COLO668 (cell line): ENCODE measurements at regions not wholly inside any gene's neighbourhood (a gene's known extent, or its start where the extent isn't known, plus 50 kb on each side); places are given as distances from the start of the nearest gene placed in this dataset.

ENCODE experiments used
- DNase-seq: peaks from one replicate; lab custom pipeline; 2025; ENCODE audit not compliant: unreplicated experiment; lab: John Stamatoyannopoulos, UW

- no peak for DNase-seq
These were observed 507.8 kb downstream of the TBC1D4 start for GRCh38 chr13:74973935-74974879.

GRCh38 chr13:74969419-74969818 lies 512.5 kb downstream of the TBC1D4 start:
- DNase-seq = no peak

DNA sequence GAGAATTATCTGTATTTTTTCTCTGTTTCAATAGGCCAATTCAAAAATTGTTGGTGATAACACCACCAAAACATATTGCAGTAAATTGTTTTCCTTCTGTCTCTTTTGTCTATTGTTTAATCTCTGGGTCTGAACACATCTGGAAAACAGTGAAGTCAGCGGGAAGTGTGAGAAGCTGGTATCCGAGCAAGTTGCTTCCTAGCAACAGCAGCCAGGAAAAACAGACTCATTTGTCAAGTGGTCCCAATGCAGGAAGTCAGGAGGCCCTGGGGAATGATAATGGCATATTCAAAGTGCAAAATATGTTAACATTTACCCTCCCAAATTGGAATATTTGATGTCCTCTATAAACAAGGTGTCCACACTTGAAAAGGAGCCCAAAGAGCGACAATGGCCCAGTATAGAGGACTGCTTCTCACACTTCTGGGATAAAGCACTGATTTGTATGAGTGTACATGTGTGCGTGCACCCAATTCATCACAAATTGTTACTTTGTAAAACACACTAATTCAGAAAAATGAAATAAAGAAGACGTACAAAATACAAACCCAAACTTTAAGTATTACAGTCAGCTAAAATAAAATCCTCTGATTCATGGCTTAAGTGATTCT lies 515.0 kb downstream of the TBC1D4 start:
- DNase-seq = no peak

DNA sequence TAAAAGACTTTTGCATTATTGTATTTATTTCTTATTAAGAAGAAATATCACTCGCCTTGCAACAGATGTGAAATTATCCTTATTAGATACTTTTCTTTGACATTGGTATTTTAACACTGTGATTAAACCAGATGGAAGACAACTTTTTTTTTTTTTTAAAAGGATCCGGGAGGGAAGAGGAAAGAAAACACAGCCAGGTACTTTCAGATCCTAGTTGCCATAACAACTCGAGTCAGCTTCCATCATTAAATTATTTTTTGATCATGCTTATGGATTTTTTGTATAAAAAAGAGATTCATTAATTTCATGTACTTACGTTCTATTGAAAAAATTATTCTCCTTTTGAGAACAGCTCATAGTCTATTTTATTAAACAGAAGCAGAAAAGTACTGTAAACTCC lies 515.7 kb downstream of the TBC1D4 start:
- no peak for DNase-seq

DNA sequence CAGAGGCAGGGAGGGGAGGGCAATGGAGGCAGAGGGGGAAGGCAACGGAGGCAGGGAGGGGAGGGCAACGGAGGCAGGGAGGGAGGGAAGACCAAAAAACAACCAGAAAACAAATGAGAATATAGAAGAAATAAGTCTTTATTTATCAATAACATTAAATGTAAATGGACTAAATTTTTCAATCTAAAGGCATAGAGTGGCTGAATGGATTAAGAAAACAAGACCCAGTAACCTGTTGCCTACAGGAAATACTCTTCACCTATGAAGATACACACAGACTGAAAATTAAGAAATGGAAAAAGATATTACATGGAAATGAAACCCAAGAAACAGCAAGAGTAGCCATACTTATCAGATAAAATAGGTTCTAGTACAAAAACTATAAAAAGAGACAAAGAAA lies 536.3 kb downstream of the TBC1D4 start:
- no peak for DNase-seq

GRCh38 chr13:74931698-74932433 lies 550.1 kb downstream of the TBC1D4 start:
- DNase-seq = no peak

DNA sequence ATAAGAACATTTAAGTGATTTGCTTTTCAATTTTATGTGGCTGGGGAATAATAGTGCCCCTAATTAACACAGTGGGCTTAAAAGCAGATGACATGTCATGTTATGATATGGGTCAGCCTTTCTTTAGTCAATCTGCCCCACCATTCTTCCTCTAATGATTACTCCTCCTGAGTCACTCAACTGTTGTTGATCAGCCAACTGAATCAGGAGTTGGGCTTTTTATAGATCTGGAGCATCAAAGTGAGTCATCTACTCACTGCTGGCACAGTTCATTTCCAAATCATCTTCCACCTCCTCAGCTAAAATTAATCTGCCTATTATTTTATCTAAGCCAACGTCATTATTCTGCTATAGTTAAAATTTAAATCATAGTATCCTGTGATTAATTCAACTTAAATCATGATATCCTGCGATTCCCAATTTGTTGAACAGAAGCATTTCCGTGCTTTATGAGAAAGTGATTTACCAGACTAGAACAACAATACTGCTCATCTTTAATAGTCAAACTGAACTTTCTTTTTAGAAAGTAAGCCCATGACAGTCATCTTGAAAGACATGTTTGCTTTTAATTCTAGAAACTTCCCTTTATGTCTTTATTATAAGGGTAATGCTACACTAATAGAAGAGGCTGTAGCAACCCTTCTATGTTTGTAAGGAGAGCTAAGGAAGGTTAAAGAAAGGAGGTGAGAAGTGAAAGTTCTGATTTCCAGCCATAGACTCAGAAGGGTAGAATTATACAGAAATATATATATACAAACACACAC lies 551.4 kb downstream of the TBC1D4 start:
- no peak for DNase-seq

- DNase-seq = no peak
These were observed 552.5 kb downstream of the TBC1D4 start for GRCh38 chr13:74929436-74929835.

DNA sequence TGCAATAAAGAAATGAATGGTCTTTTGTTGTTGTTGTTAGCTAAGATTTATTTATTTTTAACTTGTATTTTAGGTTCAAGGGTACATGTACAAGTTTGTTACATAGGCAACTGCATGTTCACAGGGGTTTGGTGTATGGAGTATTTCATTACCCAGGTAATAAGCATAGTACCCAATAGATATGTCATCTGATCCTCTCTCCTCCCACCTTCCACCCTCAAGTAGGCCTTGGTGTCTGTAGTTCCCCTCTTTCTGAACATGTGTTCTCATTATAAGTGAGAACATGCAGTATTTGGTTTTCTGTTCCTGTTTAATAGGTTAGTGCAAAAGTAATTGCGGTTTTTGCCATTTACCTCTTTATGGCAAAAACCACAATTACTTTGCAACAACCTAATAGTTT lies 554.1 kb downstream of the TBC1D4 start:
- DNase-seq = no peak

- no peak for DNase-seq
These were observed 559.0 kb downstream of the TBC1D4 start for GRCh38 chr13:74922963-74923362.

DNA sequence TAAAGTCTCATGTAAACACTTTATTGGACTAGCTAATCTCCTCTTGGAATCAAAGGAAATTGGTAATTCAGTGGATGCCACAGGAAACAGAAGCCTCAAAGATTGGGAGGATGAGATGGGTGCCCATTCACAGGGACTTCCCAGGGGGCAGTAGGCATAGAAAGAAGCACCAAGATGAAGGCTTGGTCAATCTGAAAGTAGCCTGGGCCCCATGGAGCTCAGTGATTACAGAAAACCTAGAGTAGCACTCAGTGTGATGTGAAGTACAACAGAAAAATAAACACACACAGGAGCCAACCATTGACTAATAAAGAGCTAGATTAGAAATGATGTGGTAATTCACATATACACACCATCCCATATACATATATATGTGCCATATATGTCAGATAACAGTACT lies 560.6 kb downstream of the TBC1D4 start:
- no peak for DNase-seq

GRCh38 chr13:74920920-74921319 lies 561.0 kb downstream of the TBC1D4 start:
- DNase-seq = no peak

DNA sequence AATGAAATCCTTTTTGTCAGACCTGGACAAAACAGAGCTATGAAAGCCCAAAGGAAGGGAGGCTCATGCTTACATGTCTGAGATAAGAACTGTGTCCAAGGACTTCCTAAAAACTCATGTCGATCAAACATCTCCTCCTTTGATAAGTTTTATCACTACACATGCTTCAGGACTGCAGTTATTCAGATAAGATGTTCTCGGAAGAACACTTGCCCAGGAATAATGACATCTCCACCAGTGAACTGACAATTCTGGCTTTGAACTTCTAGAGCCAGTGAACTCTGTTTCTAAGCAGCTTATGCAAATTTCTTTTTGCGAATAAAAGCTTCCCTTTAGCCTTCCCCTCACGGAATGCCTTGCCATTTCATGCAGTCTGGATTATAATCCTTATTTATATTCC lies 561.6 kb downstream of the TBC1D4 start:
- DNase-seq = no peak

DNA sequence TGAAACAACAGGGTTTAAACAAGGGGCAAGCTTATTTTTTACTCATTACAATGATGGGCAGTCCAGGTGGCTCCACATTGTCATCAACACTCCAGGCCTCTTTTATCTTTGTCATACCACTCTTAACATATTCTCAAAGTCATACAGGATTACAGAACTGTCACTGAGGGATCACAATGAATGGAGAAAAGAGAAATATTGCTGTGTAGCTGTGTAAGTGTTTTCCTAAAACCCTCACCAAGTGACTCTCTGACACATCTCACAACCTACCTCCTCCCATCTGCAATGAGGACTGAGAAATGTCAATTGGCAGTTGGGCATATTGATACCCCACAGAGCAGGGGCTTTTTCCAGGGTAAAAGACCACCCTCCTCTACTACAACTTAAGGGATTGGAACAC lies 562.1 kb downstream of the TBC1D4 start:
- DNase-seq = no peak

DNA sequence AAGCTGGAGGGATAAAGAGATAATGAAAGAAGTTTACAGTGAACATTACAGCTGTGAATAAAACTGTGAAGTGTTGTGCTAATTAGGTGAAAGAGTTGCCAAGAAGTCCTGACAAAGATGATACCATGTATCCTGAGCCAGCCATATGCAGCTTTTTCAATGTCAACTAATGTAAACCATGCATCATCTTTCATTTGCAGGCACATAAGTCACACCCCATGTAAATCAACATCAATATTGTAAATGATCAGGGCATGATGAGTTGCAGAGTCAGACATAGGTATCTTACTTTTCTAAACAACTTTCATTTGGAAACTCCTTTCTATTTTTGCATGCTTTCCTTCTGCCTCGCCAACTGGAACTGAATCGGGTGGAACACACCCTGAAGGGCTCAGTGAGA lies 569.1 kb downstream of the TBC1D4 start:
- no peak for DNase-seq

- DNase-seq = no peak
These were observed 571.6 kb downstream of the TBC1D4 start for GRCh38 chr13:74910415-74910814.

DNA sequence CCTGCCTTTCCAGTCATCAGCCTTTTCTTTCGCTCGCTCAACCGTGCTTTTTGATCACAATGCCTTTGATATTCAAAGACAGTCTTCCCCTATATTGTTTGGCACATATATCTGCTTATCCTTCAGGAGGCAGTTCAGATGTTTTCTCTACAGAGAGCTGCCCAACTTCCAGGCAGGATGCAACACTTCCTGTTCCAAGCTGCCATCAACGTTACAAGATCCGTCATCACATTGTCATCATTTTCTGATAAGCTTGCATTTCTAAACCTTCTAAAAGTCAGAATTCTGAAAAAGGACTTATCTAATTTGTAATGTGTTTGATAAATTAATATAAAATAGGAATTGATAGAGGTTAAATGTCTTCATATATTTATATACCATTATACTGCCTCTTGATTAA lies 574.2 kb downstream of the TBC1D4 start:
- DNase-seq = no peak

DNA sequence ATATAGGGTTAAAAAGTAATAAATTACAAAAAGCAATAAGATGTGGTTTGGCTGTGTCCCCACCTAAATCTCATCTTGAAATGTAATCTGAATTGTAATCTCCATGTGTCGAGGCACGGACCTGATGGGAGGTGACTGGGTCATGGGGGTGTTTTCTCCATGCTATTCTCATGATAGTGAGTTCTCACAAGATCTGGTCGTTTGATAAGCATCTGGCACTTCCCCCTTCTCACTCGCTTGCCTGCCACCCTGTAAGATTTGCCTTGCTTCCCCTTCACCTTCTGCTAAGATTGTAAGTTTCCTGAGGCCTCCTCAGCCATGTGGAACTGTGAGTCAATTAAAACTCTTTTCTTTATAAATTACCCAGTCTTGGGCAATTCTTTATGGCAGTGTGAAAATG lies 577.4 kb downstream of the TBC1D4 start:
- no peak for DNase-seq

DNA sequence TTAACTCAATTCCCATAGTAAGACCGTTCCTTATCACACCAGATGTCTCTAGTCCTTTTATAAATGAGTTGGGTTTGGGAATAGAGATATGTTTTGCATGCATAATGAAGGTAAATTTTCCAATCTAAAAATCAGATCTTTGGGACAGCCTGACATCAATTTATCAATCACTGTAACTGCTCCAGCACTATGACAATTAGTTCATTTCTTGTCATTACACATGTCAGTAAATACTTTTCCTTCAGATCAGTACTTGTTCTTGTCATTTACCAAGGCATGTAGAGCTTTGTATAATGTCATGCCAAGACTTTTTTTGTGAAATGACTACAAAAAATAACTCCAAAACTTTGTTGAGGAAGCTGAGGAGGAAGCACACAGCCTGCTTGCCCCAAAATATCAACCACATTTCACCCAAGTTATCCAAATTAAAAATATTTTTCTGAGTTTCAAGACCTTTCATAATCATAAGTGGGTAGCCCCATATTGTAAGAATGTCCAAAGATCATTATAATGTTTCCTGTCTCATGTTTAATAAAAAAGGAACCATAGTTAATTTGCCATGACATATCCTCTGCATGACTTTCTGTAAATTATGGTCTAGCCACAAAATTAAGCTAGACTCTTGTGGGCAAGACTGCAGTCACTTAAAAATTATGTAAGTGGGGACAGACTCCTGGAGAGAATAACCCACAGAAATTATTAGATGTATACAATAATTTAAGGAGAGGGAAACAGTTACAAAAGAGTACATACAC lies 586.8 kb downstream of the TBC1D4 start:
- no peak for DNase-seq

DNA sequence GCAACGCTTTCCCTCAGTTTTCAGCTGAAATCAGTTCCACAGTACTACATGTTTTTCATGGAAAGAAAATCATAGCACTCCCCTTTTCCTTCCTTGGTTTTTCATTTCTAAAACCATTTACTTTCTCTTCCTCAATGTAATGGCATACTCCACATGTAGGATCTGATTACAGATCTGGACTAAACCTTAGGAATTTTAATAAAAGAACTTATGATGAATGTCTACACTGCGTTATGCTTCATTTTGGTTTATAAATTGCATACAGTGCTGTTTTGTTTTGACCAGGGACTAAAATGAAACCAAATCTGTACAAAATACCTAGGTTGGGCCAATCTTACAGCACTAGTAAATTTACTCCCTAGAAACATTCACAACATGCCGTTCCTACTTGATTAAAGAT lies 589.9 kb downstream of the TBC1D4 start:
- no peak for DNase-seq
